ENCODE measurements at regions not wholly inside any gene's neighbourhood (a gene's known extent, or its start where the extent isn't known, plus 50 kb on each side); places are given as distances from the start of the nearest gene placed in this dataset.

DNA sequence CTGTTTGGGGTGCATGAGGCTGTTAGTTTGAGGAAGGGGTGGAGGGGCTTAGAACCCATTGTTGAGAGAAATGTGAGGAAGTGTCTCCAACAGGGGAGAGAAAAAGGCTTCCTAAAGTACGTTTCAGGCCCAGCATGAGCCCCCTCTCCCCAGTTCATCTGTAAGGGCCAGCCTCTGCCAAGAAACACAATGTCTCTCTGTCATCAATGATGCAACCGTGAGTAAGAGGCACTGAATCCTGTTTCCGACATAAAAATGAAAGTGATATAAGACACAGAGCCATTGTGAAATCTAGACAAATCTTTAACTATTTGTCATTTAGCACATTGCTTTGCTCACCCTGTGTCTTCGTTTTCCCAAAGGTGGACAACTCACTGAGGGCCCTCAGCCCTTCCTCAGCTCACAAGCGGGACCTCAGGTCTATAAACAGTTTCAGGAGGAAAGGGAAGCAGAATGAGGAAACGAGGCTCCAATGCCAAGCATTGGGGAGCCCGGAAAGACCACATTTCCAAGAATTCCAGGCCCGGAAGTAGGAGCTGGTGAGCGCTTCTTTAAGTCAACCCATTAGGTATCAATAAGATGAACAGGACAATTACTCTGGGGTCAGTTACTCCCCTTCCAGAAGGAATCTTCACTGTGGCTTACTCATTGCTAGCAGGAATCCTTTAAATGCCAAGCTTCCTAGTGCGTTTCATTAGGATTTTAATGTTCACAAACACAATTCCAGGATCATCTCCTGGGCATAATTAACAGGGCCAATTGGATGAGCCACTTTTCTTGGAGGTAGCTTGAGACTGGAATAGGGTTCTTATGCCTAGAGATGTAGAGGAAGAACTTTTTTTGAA lies 59.0 kb upstream of the KLF4 start:
- no peak for TF ChIP-seq POLR2A (IDR thresholded peaks at IDR 0.05; ENCODE audit: extremely low read depth, insufficient read length)
- TF ChIP-seq, protein P1, sequence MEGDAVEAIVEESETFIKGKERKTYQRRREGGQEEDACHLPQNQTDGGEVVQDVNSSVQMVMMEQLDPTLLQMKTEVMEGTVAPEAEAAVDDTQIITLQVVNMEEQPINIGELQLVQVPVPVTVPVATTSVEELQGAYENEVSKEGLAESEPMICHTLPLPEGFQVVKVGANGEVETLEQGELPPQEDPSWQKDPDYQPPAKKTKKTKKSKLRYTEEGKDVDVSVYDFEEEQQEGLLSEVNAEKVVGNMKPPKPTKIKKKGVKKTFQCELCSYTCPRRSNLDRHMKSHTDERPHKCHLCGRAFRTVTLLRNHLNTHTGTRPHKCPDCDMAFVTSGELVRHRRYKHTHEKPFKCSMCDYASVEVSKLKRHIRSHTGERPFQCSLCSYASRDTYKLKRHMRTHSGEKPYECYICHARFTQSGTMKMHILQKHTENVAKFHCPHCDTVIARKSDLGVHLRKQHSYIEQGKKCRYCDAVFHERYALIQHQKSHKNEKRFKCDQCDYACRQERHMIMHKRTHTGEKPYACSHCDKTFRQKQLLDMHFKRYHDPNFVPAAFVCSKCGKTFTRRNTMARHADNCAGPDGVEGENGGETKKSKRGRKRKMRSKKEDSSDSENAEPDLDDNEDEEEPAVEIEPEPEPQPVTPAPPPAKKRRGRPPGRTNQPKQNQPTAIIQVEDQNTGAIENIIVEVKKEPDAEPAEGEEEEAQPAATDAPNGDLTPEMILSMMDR (IDR thresholded peaks at IDR 0.05; ENCODE audit: low read depth, low read length): no peak
- TF ChIP-seq, protein P2, sequence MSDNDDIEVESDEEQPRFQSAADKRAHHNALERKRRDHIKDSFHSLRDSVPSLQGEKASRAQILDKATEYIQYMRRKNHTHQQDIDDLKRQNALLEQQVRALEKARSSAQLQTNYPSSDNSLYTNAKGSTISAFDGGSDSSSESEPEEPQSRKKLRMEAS (IDR thresholded peaks at IDR 0.05; ENCODE audit: low read depth, low read length): no peak
